Stimulated activated CD4-positive, alpha-beta T cell treated with anti-CD3 and anti-CD28 coated beads, Interleukin-4, amount 100 ng/mL, for 48 hours (primary cell): ENCODE measurements at regions not wholly inside any gene's neighbourhood (a gene's known extent, or its start where the extent isn't known, plus 50 kb on each side); places are given as distances from the start of the nearest gene placed in this dataset.

ENCODE experiments used
- DNase-seq, 2 donors: peaks; one replicate each; pipeline ENCODE4 v3.0.0-alpha.2; 2020; ENCODE audit warnings: low read depth in 2 of 2

DNA sequence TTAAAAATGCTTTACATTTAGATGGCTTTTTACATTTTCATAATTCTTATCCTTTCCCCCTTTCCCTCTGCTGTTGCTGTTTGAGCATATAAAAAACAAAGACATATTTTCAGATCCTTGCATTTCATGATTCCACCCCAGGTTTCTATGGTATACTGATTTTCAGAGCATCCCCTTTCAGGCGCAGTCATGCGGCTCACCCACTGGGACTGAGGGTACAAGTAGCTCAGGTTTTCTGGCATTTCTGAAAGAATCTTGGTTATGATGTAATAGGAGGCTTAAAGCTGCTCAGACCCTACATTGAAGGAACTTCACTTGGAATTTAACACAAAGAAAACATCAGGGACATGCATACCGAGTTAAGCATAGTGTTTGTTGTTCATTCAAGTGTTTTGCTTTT is 310.8 kb downstream of the ETAA1 start:
- DNase-seq: no peak

- DNase-seq: no peak
Measured at GRCh38 chr2:67709835-67710234, 312.7 kb downstream of the ETAA1 start.

GRCh38 chr2:67712484-67712883 is 315.4 kb downstream of the ETAA1 start:
- no peak for DNase-seq

DNA sequence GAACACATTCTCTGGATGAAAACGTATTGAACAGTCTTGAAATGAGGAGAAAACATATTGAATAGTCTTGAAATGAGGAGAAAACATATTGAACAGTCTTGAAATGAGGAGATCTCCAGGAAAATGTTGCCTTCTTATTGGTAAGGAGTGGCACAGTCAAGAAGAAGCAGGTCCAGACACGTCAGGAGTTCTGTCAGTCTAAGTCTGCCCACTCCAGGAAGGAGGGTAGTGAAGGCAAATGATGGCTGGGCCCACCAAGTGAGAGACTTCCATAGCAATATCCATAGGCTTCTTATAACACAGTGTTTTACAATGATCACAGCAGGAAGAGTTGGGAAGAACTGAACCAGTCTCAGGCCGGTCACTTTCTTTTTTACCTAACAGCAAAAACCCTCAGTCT is 316.2 kb downstream of the ETAA1 start:
- no peak for DNase-seq

DNA sequence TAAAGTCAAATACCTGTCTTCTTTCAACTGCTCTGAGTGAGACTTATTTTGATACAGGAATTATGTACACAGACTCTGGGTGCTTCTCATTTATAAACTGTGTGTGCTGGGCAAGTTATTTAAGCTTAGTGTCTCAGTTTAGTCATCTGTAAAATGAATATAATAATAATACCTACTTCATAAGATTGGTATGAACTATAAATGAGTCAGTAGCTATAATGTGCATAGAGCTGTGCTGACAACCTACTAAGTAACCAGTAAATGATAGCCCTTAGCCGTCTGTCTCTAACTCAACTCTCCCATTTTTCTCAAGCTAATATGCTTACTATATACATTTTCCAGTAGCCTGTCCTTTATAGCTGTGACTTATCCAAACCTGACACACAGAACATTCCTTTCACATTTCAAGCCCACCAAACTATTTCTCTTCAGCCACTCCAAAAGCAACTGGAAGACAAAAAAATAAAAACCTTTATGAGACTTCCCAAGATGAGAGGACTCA is 319.8 kb downstream of the ETAA1 start:
- no peak for DNase-seq

- no peak for DNase-seq
Measured at GRCh38 chr2:67717692-67718091, 320.6 kb downstream of the ETAA1 start.

DNA sequence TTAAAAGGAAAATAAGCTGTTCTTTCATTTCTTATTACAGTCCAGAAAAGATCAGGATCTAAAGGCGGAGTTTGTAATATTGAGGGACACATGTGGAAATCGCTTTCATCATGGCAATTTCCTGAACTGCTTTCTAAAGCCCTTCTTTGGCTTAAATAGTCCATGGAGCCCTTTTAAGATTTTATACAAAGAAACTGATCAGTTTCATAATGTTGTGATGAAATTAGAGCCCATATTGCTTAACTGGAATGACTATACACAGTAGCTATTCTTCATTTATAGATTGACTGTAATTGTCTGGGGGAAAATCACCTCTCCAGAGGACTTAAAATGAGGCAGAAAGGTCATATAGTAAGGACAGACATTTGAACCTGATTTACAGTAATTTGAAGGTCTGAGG is 322.2 kb downstream of the ETAA1 start:
- no peak for DNase-seq

GRCh38 chr2:67721516-67721915 is 324.4 kb downstream of the ETAA1 start:
- DNase-seq: no peak

DNA sequence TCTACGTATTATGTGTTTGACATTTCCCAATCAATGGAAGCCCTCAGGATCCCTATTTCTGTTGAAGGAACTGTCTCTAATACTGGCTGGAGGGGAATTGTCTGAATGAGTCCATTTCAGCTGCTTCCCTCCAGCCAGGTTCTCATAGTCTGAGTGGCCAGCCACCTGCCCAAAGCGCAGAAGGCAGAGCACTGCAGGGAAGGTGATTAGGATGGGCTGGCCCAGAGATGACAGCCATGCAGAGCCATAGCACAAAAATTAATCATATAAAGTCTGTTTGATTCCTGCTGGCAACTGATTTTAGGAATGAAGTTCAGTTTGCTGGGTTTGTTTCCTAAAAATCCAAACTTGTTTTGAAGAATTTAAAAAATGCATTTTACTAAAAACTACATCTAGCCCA is 327.1 kb downstream of the ETAA1 start:
- no peak for DNase-seq

DNA sequence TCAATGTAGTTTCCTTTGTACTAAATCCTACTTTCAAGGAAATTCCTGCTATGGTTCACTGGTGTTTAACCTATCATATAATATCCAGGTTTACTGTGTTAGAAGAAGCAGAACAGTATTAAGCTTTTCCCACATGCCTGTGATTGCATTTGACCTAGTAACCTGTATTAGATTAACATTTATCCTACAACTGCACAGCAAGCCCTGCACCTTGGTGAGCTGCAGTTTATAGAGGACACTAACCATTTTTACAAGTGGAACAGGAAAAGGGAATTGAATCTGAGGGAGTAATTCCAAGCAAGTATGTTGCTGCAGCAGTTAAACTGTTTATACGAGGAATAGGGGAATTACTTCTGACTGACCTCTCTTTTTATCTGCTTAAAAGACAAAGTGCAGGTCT is 328.6 kb downstream of the ETAA1 start:
- no peak for DNase-seq

DNA sequence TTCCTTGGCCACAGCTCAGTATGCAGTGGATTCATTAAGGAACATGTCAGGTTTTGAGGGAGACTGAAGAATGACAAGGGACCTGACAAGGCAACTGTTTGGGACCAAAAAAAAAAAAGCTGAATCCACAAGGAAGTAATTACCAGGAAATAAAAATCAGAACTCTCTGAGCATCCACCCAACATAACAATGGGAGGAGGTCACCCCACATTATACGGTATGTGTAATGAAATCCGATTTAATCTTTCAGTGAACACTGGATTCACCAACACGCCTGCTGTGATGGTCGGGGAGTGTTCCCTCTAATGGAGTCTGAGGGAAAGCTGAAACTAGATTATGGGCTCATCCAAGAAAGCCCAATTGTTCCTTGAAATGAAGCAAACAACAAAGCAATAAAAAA is 329.3 kb downstream of the ETAA1 start:
- DNase-seq: no peak

- DNase-seq: no peak
Measured at GRCh38 chr2:67727131-67727530, 330.0 kb downstream of the ETAA1 start.

- no peak for DNase-seq
Measured at GRCh38 chr2:67727623-67728022, 330.5 kb downstream of the ETAA1 start.

DNA sequence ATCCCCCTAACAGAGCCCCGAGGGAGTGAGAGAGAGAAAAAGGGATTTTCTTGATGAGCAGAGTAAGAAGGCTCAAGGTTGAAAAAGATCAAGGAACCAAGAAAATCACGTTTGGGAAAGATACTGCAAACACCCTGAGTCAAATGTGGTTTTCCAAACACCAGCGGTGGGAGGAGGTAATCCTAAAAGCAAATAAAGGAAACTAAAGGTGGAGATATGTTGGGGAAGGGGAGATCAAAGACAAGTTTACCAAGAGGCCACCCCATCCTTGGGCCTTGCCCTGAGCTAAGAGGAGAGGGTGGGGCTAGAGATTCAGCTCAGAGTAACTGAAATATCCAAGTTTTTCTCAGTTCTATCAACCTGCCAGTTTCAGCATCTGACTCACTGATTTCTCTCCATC is 332.3 kb downstream of the ETAA1 start:
- no peak for DNase-seq

GRCh38 chr2:67733517-67733916 is 329.3 kb downstream of the C1D start:
- DNase-seq: no peak

- no peak for DNase-seq
Measured at GRCh38 chr2:67752199-67752598, 310.6 kb downstream of the C1D start.

DNA sequence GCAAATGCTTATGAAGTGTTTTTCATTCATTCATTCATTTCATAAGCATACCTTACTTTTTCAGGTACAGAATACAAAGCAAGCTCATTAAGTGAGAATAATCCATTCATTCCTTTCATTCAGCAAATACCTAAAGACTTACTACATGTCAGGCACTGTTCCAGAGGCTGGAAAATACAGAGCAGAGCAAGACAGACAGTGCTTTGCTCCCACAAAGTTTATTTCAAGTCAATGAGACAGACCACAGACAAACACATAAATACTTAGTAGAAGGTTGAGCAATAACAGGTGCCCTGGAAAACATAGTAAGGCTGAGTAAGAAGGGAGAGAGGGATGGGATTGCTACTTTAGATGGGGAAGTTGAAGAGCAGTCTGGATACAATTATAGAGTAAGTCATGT is 309.8 kb downstream of the C1D start:
- DNase-seq: no peak

DNA sequence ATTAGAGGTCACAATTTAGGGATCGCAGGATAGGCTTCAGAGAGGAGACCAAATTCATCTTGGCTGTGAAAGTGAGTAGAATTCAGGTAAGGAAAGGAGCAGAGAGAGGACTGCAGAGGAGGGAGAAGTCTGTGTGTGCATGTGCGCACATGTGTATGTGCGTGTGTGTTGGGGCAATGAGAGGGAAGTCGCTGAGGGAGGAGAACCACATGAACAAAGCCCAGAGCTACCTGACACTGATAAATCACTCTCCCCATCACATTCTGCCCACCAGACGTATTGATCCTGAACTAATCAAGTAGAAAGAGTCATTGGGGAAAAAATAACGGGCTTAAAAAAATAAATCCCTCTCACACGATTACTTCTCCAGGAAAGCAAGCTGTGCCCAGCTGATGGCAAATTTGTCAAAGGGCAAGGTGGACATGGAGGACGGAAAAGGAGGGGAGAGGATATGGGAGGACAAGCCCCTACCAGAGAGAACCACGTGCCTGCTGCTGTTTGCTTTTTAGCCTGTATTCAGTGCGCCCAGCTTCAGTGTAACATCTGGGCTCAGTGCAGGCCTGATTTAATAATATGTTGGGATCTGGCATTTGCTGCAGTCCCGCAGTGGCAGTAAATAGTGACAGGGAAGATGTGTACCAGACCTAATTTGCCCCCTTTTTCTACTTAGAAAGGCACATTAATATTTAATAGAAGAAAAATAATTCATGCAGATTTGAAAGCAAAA is 307.5 kb downstream of the C1D start:
- no peak for DNase-seq

GRCh38 chr2:67760995-67761394 is 301.8 kb downstream of the C1D start:
- no peak for DNase-seq

- no peak for DNase-seq
Measured at GRCh38 chr2:67771380-67771779, 291.4 kb downstream of the C1D start.

- no peak for DNase-seq
Measured at GRCh38 chr2:67772216-67773170, 290.3 kb downstream of the C1D start.

- no peak for DNase-seq
Measured at GRCh38 chr2:67773851-67774250, 289.0 kb downstream of the C1D start.

- DNase-seq: no peak
Measured at GRCh38 chr2:67776276-67776675, 286.5 kb downstream of the C1D start.
